OCI-M1 (cell line): ENCODE measurements at regions not wholly inside any gene's neighbourhood (a gene's known extent, or its start where the extent isn't known, plus 50 kb on each side); places are given as distances from the start of the nearest gene placed in this dataset.
"Not testable (repeated sequence)": the region's sequence is repeated elsewhere in the genome, so short reads cannot be mapped to it uniquely, and the experiment has no call there.

Experiments
- DNase-seq: peaks from one replicate; lab custom pipeline; 2025; lab: John Stamatoyannopoulos, UW

DNA sequence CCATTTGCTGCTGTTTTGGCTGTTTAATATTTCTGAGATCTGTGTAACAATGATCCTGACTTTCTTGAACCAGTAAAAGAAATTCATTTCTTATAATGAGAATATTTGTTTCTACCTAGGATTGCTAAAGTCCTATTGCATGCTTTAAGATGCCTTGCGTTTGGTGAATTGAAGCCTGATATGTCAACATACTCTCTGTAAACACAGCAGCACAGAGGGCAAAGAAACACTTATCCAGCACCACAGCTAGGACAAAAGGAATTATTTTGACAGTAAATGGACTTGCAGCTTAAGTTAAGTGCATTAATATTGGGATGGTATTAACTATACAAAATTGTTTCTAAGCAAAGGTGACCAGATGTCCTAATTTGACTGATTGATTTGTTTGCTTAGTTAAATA is 2031.2 kb upstream of the CDH6 start:
- DNase-seq: no peak

DNA sequence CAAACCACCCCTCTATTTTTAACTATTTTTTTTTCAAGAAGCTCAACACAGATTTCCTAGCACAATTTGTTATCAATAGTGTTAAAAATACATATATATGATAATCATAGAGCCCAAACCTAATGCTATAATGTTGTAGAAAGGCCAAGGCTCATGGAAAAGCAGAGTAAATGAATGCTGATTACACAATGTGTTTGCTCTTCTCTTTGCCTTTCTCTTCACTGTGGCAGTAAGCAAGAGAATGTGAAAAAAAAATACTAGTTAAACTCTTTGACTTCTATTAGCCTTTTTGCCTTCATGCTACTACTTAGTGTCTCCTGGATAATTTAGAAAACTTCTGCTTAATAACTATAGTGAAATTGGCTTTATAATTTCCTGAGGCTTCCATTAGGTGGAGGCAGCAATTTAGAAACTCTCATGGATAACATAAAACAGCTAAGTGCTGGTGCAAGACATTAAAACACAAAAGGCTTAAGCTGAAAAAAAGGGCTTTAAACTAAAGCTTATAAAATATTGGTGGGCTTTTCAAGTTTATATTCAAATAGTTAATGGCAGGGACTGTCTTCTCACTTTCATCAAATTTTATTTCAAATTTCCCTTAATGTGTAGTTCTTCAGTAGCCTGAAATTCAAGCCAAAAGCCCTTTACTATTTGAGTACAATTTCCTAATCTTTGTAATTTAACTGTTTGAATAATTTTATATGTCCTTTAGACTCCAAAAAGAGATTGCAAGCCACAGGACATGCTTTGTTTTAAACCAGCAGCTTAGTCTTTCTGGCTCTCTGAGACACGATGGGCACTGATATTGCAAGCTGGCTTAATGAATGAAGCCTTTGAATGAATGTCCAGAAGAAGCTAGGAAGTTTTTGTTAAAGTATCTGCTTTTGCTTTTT is 2031.8 kb upstream of the CDH6 start:
- peak; percentile 7 for DNase-seq

DNA sequence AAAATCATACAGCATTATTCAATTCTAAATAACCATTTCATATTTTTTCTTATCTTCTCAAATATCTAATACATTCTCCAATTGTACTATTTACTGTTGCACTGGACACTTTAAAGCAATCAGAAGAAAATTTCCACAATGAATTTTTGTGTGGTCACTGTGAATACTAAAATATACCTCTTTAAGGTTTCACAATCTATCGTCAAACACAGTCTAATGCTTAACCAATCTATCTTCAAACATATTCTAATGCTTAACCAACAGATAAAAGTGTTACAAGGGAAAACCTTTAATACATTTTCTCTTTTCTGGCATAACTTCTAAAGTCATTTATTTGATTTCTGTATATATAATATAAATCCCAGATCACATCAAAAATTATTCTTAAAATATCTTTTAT is 2035.5 kb upstream of the CDH6 start:
- DNase-seq: no peak

DNA sequence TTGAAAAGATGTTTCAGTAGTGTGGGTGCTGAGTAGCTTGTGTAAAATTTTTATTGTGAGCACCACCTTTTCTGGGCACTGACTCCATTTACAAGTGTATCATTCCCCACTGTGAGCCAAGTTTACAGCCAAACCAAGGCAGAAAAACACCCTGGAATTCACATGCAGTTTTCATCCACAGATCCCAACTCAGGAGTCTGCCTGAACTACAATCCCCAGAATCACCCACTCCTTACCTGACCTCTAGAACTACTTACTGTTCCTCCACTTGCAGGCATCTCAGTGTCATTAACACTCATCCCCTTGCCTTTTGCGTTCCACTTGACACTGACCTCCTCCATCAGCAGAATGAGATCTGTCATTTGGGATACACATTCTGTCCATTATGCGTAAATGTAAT is 2042.6 kb upstream of the CDH6 start:
- DNase-seq: no peak

DNA sequence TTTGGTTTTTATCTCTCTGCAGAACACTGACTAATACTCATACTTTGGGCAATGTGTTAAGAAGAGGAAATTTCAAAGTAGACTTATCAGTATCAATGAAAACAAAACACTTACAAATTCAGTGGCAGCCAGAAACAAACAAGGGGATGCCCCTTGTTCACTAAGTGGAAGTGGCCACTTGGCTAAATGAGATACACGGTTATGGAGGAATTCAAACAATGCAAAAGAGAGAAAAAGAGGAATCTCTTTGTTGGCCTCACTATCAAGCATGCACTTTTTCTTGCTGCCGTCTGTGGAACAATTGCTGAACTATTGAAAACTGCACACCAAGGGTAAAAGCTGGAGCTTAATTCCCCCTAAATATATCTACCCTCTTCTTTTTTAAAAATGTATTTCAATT is 2044.9 kb upstream of the CDH6 start:
- DNase-seq: no peak

DNA sequence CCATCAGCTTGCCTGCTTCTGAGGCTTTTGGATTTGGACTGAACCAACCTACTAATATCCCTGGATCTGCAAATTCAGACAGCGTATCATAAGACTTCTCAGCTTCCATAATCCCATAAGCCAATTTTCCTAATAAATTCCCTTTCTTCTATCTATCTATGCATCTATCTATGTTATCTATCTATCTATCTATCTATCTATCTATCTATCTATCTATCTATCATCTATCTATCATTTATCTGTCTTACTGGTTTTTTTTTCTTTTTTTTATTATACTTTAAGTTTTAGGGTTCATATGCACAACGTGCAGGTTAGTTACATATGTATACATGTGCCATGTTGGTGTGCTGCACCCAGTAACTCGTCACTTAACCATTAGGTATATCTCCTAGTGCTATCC is 2045.4 kb upstream of the CDH6 start:
- no peak for DNase-seq

DNA sequence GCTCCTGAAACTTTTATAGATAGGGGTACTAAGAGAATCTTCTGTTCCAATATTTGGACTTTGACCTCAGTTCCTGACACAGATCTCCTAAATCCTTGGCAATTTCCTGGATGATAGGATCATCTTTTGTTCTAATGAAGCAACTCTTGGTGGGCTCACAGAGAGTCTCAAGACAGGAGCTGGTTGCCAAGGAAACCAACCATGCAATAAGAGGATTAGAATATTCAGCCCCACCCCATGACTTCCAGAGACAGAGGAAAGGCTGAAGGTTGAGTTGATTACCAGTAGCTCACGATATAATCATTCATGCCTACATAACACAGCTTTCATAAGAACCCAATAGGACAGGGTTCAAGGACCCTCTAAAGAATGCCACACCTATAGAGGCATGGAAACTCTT is 2050.2 kb upstream of the CDH6 start:
- no peak for DNase-seq

DNA sequence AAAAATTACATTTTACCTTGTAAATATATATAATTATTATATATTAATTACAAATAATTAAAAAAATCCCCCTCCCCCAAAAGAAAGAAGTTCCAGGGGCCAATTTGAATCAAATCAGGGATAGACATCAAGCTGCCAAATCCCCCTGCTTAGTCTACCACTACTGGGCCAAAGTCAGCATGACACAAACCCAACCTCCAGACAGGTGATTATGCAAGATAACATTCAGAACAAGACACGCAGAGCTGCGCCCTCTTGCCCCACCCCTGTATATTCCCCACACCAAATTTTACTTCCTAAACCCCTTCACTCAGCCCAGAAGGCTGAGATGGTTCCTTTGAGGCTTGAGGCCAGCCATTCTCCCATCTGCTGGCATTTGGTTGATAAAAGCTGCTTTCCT is 2059.1 kb upstream of the CDH6 start:
- DNase-seq: peak; percentile 75

DNA sequence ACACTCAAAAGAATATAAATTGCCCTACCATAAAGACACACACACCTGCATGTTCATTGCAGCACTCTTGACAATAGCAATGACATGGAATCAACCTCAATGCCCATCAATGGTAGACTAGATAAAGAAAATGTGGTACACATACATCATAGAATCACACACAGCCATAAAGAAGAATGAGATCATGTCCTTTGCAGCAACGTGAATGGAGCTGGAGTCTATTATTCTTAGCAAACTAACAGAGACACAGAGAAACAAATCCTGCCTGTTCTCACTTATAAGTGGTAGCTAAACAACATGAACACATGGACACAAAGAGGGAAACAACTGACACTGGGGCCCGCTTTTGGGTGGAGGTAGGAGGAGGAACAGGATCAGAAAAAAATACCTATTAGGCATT is 2062.2 kb upstream of the CDH6 start:
- no peak for DNase-seq

DNA sequence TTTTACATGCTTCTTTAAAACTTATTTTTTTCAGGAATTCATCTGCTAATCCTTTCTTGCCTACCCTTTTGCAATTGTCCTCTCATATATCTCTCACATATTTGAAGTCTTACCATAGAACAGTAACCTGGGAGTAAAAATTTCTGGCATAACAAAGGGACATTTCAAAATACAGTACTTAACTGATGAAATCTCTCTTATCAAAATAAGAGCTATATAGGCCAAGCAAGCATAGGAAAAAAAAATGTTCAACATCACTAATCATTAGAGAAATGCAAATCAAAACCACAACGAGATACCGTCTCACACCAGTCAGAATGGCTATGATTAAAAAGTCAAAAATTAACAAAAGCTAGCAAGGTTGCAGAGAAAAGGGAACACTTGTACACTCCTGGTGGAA is 2062.7 kb upstream of the CDH6 start:
- DNase-seq: no peak

DNA sequence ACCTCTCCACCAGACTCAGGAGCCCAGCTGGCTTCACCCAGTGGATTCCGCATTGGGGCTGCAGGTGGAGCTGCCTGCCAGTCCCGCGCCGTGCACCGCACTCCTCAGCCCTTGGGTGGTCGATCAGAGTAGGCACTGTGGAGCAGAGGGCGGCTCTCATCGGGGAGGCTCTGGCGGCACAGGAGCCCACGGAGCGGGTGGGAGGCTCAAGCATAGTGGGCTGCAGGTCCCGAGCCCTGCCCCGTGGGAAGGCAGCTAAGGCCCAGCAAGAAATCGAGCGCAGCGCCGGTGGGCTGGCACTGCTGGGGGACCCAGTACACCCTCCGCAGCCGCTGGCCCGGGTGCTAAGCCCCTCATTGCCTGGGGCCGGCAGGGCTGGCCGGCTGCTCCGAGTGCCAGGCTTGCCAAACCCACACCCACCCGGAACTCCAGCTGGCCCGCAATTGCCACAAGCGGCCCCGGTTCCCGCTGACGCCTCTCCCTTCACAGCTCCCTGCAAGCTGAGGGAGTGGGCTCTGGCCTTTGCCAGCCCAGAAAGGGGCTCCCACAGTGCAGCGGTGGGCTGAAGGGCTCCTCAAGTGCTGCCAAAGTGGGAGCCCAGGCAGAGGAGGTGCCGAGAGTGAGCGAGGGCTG is 2065.8 kb upstream of the CDH6 start:
- DNase-seq: not testable (repeated sequence)

DNA sequence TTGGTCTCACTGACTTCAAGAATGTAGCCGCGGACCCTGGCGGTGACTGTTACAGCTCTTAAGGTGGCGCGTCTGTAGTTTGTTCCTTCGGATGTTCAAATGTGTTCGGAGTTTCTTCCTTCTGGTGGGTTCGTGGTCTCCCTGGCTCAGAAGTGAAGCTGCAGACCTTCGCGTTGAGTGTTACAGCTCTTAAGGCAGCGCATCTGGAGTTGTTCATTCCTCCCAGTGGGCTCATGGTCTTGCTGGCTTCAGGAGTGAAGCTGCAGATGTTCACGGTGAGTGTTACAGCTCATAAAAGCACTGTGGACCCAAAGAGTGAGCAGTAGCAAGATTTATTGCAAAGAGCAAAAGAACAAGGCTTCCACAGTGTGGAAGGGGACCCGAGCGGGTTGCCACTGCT is 2067.0 kb upstream of the CDH6 start:
- DNase-seq: not testable (repeated sequence)

DNA sequence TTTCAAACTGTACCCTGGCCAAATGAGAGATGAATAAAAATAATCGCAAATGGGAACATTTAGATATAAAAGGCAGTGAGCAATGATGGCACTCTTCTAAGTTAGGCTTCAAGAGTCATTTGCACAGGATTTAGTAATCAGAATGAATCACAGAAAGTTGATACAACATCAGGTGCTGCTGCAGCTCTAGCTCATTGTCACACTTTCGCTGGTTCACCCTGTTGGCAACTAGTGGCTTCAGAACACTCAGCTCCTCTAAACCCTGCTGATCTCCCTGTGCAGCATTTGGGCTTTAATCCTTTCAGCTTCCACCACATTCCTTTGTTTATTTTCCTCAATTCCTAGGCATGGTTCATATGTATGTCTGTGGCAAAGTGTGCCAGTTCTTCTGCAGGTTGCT is 2071.2 kb upstream of the CDH6 start:
- DNase-seq: no peak

DNA sequence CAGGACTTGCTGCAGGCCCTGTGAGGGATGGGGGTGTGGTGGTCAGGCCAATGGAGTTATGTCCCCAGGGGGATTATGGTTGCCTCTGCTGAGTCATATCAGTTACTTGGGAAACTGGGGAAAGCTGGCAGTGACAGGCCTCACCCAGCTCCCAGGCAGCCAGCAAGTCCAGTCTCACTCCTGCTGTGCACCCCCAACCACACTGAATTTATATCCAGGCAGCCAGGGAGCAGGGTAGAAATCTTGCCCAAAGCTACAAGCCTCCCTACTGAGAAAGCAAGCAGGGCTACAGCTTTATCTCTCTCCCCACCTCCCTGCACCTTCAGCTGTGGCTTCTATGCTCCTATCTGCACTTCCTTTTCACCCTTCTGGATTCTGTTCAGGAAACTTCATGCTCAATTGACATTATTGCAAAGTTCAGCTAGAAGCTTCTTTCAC is 2076.0 kb upstream of the CDH9 start:
- peak; percentile 53 for DNase-seq

DNA sequence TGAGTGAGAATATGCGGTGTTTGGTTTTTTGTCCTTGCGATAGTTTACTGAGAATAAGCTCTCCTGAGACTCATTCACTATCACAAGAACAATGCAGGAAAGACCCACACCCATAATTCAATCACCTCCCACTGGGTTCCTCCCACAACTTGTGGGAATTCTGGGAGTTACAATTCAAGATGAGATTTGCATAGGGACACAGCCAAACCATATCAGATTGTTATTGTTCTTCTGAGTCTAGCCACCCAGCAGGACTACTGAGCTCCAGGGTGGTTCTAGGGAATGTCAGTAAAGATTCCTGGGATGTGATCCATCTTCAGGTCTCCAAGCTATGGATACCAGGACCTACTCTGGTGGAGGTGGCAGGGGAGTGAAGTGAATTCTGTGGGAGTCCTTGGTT is 2075.1 kb upstream of the CDH9 start:
- DNase-seq: no peak

DNA sequence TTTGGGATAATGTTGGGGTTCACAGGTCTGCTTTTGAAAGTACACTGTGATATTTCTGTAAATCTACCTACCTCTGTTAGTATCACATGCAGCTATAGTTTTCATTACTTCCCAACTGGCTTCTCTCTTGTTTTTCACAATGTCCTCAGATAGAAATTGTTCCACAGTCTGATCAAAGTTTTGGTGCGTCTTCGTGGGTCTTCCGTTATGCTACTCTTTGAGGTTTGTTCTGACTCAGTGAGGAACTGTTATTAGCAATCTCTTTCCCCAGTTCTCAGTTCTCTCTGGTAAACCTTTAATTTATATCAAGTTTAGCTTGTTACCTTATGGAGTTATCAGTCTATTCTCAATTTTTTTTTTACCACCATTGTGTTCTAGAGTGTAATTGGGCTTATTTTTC is 2061.2 kb upstream of the CDH9 start:
- no peak for DNase-seq

DNA sequence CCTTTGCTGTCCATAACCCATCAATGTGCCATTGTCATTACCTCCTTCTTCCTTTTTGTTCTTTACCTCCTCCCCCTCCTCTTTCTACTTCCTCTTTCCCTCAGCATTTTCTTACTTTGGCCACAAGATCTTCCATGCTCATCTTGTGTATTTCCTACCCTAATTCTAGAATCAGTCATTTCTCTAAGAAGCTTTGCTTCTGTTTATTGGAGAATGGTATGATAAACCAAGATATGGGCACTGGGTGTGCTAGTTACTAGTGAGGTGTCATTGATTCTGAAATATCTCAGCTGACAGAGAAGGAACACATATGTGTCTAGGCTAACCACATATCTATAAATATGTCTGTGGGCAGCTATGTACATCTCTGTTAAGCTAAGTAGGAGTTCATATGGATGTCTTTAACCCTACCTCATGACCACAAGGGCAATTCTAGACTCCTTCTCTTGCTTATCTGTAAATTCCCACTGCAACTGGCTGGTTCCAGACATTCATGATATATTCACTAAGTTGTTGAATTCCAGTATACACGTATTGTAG is 2051.3 kb upstream of the CDH9 start:
- peak; percentile 97 for DNase-seq

DNA sequence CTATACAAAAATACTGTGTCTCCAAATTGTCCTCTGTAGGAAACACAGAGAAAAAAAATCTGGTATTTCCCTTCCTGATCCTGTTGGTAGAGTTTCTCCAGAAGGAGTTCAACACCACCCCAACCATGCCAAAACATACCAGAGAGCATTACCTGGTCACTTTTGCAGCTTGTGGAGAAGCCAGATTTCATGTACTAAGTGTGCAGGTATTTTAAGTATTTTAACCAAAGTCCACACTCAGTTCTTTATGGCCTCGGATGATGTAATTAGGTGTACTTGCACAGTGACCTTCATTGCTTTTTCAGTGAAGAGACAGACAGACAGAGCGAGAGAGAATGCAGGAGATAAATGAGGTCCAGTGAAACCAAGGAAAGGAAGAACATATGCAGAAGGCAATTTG is 2046.8 kb upstream of the CDH9 start:
- no peak for DNase-seq

DNA sequence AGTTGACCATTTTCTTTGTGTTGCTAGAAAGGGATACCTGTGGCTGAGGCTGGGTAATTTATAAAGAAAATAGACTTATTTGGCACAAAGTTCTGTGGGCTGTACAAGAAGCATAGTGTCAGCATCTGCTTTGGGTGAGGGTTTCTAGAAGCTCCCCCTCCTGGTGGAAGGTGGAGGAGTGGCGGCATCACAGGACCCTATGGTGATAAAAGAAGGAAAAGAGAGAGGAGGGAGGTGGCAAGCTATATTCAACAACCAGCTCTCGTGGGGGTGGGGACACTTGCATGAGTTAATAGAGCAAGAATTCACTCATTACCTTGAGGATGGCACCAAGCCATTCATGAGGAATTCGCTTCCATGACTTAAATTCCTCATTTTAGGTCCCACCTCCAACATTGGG is 2041.4 kb upstream of the CDH9 start:
- DNase-seq: peak; percentile 21

DNA sequence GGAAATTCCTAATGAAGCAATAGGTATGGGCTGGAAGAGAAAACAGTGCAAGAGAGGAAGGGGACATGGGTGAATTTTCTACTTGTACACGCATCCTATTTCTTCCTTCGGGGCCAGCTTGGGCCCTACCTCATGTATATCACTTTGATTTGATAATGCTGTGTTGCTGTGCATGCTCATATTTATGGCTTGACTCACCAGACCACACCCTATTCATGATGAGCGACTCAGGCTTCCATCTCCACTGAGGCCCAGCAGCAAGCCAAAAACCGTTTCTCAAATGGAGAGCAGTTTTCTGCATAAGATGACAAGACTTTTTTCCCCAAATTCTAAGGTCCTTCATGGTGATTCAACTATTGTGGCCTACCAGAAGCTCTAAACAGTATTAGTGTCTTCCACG is 2039.1 kb upstream of the CDH9 start:
- DNase-seq: no peak

DNA sequence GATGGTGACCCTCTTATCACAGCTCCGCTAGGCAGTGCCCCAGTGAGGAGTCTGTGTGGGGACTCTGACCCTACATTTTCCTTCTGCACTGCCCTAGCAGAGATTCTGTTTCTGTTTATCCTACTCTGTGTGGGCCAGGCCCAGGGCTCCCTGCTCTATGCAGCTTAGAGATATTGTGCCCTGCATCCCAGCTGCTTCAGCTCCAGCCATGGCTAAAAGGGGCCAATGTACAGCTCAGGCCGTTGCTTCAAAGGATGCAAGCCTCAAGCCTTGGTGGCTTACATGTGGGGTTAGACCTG is 2030.7 kb upstream of the CDH9 start:
- no peak for DNase-seq

DNA sequence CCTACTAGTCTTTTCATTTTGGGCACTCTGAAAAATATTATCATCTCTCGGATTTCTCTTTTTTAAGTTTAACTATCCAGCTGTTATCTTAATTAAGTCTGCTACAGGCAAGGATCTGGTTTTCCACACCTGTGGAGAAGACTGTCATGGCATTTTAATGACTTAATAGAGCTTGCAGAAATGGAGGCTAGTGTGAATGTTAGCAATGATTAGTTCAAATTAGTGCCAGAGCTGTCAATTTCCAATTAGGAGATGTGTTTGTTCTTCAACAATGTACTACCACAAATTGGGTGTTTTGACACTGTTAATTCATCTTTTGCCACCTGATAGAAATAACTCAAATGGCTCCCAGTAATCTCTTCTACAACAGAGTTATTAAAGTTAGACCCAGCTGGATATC is 2023.0 kb upstream of the CDH9 start:
- DNase-seq: no peak

DNA sequence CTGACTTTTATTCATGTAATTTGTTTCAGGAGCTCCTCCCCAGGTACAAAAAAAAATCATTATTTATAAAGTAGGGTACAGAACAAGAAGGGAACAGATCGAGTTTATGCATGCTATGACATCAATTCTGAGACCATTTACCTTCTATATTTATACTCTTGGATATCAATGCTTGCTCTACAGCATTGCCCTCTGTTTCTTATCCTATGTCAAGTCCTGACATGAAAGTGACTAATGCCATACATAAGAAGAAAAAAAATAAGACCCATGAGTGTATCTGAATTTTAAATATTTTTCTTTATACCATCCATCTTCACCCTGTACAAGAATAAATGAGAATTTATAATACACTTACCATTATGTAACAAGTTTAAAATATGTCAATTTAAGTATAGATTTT is 2016.3 kb upstream of the CDH9 start:
- DNase-seq: no peak

DNA sequence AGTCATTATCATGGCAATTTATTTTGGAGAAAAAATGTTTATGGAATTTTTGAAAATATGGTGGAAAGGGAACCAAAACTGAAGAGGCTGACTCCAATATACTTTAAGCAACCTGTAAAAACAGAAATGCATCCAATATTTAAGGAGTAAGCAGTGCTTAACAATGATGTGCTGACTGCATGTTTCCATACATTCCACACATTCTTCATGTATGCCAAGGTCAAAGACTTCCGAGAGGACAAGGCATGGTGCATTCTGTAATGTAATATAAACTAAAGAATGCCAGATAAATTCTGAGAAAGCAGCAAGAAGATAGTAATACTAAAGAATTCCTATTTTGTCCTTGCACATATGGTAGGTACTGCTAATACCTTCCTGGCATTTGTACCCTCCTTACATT is 2015.9 kb upstream of the CDH9 start:
- no peak for DNase-seq
